SH-SY5Y (cell line): ENCODE measurements at regions not wholly inside any gene's neighbourhood (a gene's known extent, or its start where the extent isn't known, plus 50 kb on each side); places are given as distances from the start of the nearest gene placed in this dataset.

Experiments used
- GATA2 ChIP-seq: IDR thresholded peaks from 2 replicates; pipeline ENCODE4 v1.6.1; 2011; ENCODE audit warnings: mild to moderate bottlenecking, low read depth, low read length
- GATA3 ChIP-seq: IDR thresholded peaks from 2 replicates; pipeline ENCODE4 v1.6.1; 2011; ENCODE audit warnings: low read depth, mild to moderate bottlenecking, low read length, moderate library complexity

- TF ChIP-seq GATA2 (no peak), GATA3 (no peak)
These were observed 186.2 kb downstream of the KIT start for GRCh38 chr4:54843946-54844345.
